Lung (tissue), 11 donors: ENCODE measurements at regions not wholly inside any gene's neighbourhood (a gene's known extent, or its start where the extent isn't known, plus 50 kb on each side); places are given as distances from the start of the nearest gene placed in this dataset.

Source experiments
- ATAC-seq: fragments of 200-7000 bp; cut with Tn5 transposase; one replicate; pipeline ENCODE4 v1.9.1; 2020; ENCODE audit warnings: moderate number of reproducible peaks; ENCODE audit not compliant: insufficient read depth, low FRiP score
- DNase-seq, 3 donors: peaks; one replicate each; pipeline ENCODE4 v3.0.0-alpha.2; 2013 to 2017
- H3K27ac ChIP-seq, 2 donors: one replicate each; pipeline ENCODE4 v1.5.1; 2013; ENCODE audit warnings: mild to moderate bottlenecking in 2 of 2, moderate library complexity in 2 of 2, control low read depth in 1 of 2, inconsistent platforms in 1 of 2, low read depth in 1 of 2, low read length in 1 of 2
- H3K27me3 ChIP-seq, 3 donors: one replicate each; pipeline ENCODE4 v1.5.1; 2013; ENCODE audit warnings: low read length in 2 of 3; ENCODE audit not compliant: control insufficient read depth in 3 of 3, insufficient read depth in 3 of 3
- H3K36me3 ChIP-seq, 4 donors: one replicate each; pipeline ENCODE4 v1.5.1; 2013; ENCODE audit warnings: low read length in 4 of 4, mild to moderate bottlenecking in 1 of 4, moderate library complexity in 1 of 4; ENCODE audit not compliant: control insufficient read depth in 4 of 4, insufficient read depth in 4 of 4
- H3K4me1 ChIP-seq, 5 donors: one replicate each; pipeline ENCODE4 v1.5.1; 2013; ENCODE audit warnings: low read length in 5 of 5, mild to moderate bottlenecking in 2 of 5, moderate library complexity in 1 of 5; ENCODE audit not compliant: control insufficient read depth in 5 of 5, insufficient read depth in 5 of 5
- H3K4me3 ChIP-seq: one replicate; pipeline ENCODE4 v1.5.1; 2013; ENCODE audit warnings: mild to moderate bottlenecking, control low read depth, moderate library complexity
- H3K9ac ChIP-seq, 2 donors: one replicate each; pipeline ENCODE4 v1.5.1; 2013; ENCODE audit warnings: low read length in 2 of 2, control low read depth in 1 of 2; ENCODE audit not compliant: insufficient read depth in 1 of 2
- H3K9me3 ChIP-seq, 4 donors: one replicate each; pipeline ENCODE4 v1.5.1; 2013; ENCODE audit warnings: low read length in 3 of 4, mild to moderate bottlenecking in 1 of 4, moderate library complexity in 1 of 4; ENCODE audit not compliant: control insufficient read depth in 4 of 4, insufficient read depth in 3 of 4
- CTCF ChIP-seq: IDR thresholded peaks from 2 replicates; pipeline ENCODE4 v1.5.1; 2012; ENCODE audit warnings: mild to moderate bottlenecking; ENCODE audit errors: control extremely low read depth, extremely low read depth
- WGBS, 2 donors: extraction: QIAGEN DNeasy Blood & Tissue Kit; methylation state at CpG; one replicate each; pipeline ENCODE4 v1.1.7; 2013; 5-methylcytosine and 5-hydroxymethylcytosine counted together
- donor health status: control.
- donor health status: control.
- donor health status: Bipolar disorder and iron deficiency.
- donor health status: healthy.
- donor health status: DM: yes; HTN: yes; CAD: no.

DNA sequence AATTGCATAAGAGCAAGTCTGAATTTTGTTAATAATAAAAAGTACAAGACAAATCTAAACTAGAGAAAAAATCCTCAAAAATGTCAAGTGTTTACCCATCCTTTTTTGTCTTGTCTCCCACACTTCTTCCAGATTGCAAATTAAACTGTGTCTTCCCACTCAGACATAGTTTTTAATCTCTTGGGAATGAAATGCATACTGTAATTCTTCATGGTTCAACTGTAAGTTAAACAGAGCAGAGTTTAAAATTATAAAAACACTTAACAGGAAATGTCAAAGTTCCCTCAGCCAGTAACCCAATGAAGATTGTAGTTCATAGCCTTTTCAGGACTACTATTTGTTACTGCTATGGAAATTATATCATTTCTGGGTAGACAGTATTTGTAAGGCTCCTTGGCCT is 171.8 kb downstream of the UBE2E3 start:
- H3K9ac ChIP-seq = no peak overlapping the region
- H3K27me3 ChIP-seq = no peaks in the 10 kb centered on the region
- peaks cover 0 to 2% (median 0%) of the 10 kb centered on the region in 4 donors for H3K9me3 ChIP-seq
- TF ChIP-seq CTCF = no peak
- DNase-seq (no peak), ATAC-seq (no peak)
- H3K4me1 ChIP-seq = peaks cover 0 to 26% (median 0%) of the 10 kb centered on the region in 5 donors
- H3K36me3 ChIP-seq = no peaks in the 10 kb centered on the region
- no peak overlapping the region for H3K4me3 ChIP-seq
- H3K27ac ChIP-seq = no peak overlapping the region

GRCh38 chr2:181152701-181153100 is 172.3 kb downstream of the UBE2E3 start:
- no peak overlapping the region for H3K9ac ChIP-seq
- H3K36me3 ChIP-seq = no peaks in the 10 kb centered on the region
- H3K27ac ChIP-seq = no peak overlapping the region
- no peak for TF ChIP-seq CTCF
- DNase-seq (peak in 2 of 3 donors; percentile 19 to 35), ATAC-seq (no peak)
- H3K9me3 ChIP-seq = peaks cover 0 to 2% (median 0%) of the 10 kb centered on the region in 4 donors
- WGBS, 2 donors = 39 to 48% methylated on average over 2 of the region's 2 CpGs
- H3K4me1 ChIP-seq = peaks cover 0 to 26% (median 0%) of the 10 kb centered on the region in 5 donors
- H3K4me3 ChIP-seq = no peak overlapping the region
- H3K27me3 ChIP-seq = no peaks in the 10 kb centered on the region

GRCh38 chr2:181153886-181154285 is 173.5 kb downstream of the UBE2E3 start:
- ATAC-seq = no peak
- Histone ChIP-seq H3K36me3 (no peaks in the 10 kb centered on the region), H3K4me1 (peaks cover 0 to 26% (median 0%) of the 10 kb centered on the region in 5 donors), H3K9ac (no peak overlapping the region), H3K27ac (no peak overlapping the region), H3K4me3 (no peak overlapping the region), H3K9me3 (peaks cover 0 to 2% (median 0%) of the 10 kb centered on the region in 4 donors), H3K27me3 (no peaks in the 10 kb centered on the region)
- TF ChIP-seq CTCF = no peak
- no peak for DNase-seq
- WGBS, 2 donors = 71 to 72% methylated on average over 1 of the region's 1 CpG

DNA sequence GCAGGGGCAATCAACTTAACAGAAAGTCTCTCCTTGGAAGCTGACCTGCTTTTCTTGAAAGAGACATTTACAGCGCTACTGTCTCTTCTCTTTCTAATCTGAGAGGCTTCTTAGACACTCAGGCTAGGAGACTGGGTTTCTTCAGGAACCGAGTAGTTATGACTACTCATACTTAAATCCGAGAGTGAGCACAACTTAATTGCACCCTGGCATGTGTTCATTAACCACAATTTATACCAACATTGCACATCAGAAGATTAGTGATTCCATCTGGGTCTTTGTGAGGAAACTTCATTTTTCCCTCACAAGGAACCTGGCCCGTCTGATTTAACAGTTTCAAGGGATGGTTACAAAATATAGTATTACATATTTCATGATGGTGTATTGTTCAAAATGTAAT is 176.9 kb downstream of the UBE2E3 start:
- Histone ChIP-seq H3K9ac (no peak overlapping the region), H3K27me3 (no peaks in the 10 kb centered on the region), H3K9me3 (peaks cover 0 to 2% (median 0%) of the 10 kb centered on the region in 4 donors), H3K27ac (no peak overlapping the region), H3K36me3 (no peaks in the 10 kb centered on the region), H3K4me1 (peaks cover 0 to 18% (median 0%) of the 10 kb centered on the region in 5 donors), H3K4me3 (no peak overlapping the region)
- WGBS, 2 donors = 89 to 92% methylated on average over 4 of the region's 4 CpGs
- no peak for TF ChIP-seq CTCF
- no peak for ATAC-seq
- DNase-seq = no peak
